B cell (primary cell): ENCODE measurements at regions not wholly inside any gene's neighbourhood (a gene's known extent, or its start where the extent isn't known, plus 50 kb on each side); places are given as distances from the start of the nearest gene placed in this dataset.

Experiments
- EZH2 ChIP-seq: IDR thresholded peaks from 2 replicates; pipeline ENCODE4 v1.6.1; 2012; ENCODE audit warnings: borderline replicate concordance, low read depth, mild to moderate bottlenecking, moderate library complexity, low read length; ENCODE audit not compliant: insufficient read depth, poor library complexity, severe bottlenecking
- TF ChIP-seq, protein P1 (sequence below): fragments of 200-600 bp; IDR thresholded peaks from one replicate; pipeline ENCODE4 v1.8.0; 2022; ENCODE audit warnings: antibody characterized with exemption, mild to moderate bottlenecking

DNA sequence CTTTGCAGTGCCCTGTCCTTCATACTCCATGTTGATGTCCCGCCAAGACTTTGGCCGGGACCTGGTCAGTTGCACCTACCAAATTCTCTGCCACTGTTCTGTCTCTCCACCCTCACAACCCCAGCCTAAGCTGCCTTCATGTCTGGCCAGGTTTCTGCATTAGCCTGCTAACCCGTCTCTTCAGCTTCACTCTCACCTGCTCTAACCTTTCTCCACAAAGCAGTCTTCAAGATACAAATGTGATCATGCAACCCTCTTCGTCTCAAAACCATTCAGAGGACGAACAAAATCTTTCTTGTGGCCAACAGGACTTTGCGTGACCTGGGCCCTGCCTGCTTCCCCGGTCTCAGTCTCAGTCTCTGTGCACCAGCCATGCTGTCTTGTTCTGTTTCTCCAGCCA lies 148.2 kb downstream of the WSCD1 start:
- TF ChIP-seq, protein P1, sequence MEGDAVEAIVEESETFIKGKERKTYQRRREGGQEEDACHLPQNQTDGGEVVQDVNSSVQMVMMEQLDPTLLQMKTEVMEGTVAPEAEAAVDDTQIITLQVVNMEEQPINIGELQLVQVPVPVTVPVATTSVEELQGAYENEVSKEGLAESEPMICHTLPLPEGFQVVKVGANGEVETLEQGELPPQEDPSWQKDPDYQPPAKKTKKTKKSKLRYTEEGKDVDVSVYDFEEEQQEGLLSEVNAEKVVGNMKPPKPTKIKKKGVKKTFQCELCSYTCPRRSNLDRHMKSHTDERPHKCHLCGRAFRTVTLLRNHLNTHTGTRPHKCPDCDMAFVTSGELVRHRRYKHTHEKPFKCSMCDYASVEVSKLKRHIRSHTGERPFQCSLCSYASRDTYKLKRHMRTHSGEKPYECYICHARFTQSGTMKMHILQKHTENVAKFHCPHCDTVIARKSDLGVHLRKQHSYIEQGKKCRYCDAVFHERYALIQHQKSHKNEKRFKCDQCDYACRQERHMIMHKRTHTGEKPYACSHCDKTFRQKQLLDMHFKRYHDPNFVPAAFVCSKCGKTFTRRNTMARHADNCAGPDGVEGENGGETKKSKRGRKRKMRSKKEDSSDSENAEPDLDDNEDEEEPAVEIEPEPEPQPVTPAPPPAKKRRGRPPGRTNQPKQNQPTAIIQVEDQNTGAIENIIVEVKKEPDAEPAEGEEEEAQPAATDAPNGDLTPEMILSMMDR = no peak
- TF ChIP-seq EZH2 = no peak
